HG03565 (cell line): ENCODE measurements at regions not wholly inside any gene's neighbourhood (a gene's known extent, or its start where the extent isn't known, plus 50 kb on each side); places are given as distances from the start of the nearest gene placed in this dataset.

Experiments used
- ATAC-seq: cut with Tn5 transposase; IDR thresholded peaks from one replicate; pipeline ENCODE4 v1.9.1; 2021; ENCODE audit warnings: mild to moderate bottlenecking, moderate library complexity; ENCODE audit not compliant: unreplicated experiment

GRCh38 chr17:71213936-71214335 lies 906.9 kb upstream of the SOX9 start:
- ATAC-seq, result no peak

GRCh38 chr17:71217769-71218168 lies 903.1 kb upstream of the SOX9 start:
- ATAC-seq, result no peak

GRCh38 chr17:71224824-71225575 lies 895.8 kb upstream of the SOX9 start:
- no peak for ATAC-seq

GRCh38 chr17:71227841-71228240 lies 893.0 kb upstream of the SOX9 start:
- ATAC-seq, result no peak

GRCh38 chr17:71229070-71229469 lies 891.8 kb upstream of the SOX9 start:
- no peak for ATAC-seq

- no peak for ATAC-seq
These were observed 887.8 kb upstream of the SOX9 start for GRCh38 chr17:71232801-71233559.

- no peak for ATAC-seq
These were observed 886.5 kb upstream of the SOX9 start for GRCh38 chr17:71234349-71234748.

- ATAC-seq, result no peak
These were observed 882.8 kb upstream of the SOX9 start for GRCh38 chr17:71237903-71238538.

- ATAC-seq, result no peak
These were observed 873.3 kb upstream of the SOX9 start for GRCh38 chr17:71247441-71248015.

GRCh38 chr17:71251276-71251675 lies 869.5 kb upstream of the SOX9 start:
- no peak for ATAC-seq

GRCh38 chr17:71251951-71252350 lies 868.9 kb upstream of the SOX9 start:
- no peak for ATAC-seq

- ATAC-seq, result no peak
These were observed 868.4 kb upstream of the SOX9 start for GRCh38 chr17:71252436-71252835.

- no peak for ATAC-seq
These were observed 863.7 kb upstream of the SOX9 start for GRCh38 chr17:71257096-71257495.

- no peak for ATAC-seq
These were observed 860.4 kb upstream of the SOX9 start for GRCh38 chr17:71260366-71260940.

- no peak for ATAC-seq
These were observed 858.2 kb upstream of the SOX9 start for GRCh38 chr17:71262586-71262985.

- no peak for ATAC-seq
These were observed 853.2 kb upstream of the SOX9 start for GRCh38 chr17:71267668-71268067.

GRCh38 chr17:71269201-71269600 lies 851.6 kb upstream of the SOX9 start:
- no peak for ATAC-seq

- ATAC-seq, result no peak
These were observed 847.4 kb upstream of the SOX9 start for GRCh38 chr17:71273441-71273840.

- no peak for ATAC-seq
These were observed 844.7 kb upstream of the SOX9 start for GRCh38 chr17:71276079-71276478.

- ATAC-seq, result no peak
These were observed 837.3 kb upstream of the SOX9 start for GRCh38 chr17:71283486-71283885.
